Nephron progenitor cell (in vitro differentiated cells): ENCODE measurements at regions not wholly inside any gene's neighbourhood (a gene's known extent, or its start where the extent isn't known, plus 50 kb on each side); places are given as distances from the start of the nearest gene placed in this dataset.

Experiments
- DNase-seq: peaks from one replicate; pipeline ENCODE4 v3.0.0; 2021
- H3K27ac Mint-ChIP-seq: 2 replicates; pipeline ENCODE4 v1.8.0; 2021; ENCODE audit warnings: mild to moderate bottlenecking, moderate library complexity, mixed read lengths
- H3K27me3 Mint-ChIP-seq: 2 replicates; pipeline ENCODE4 v1.8.0; 2021; ENCODE audit warnings: mild to moderate bottlenecking, low read depth, mixed read lengths; ENCODE audit not compliant: poor library complexity
- H3K36me3 Mint-ChIP-seq: 2 replicates; pipeline ENCODE4 v1.8.0; 2021; ENCODE audit warnings: low read depth, mixed read lengths
- H3K4me1 Mint-ChIP-seq: 2 replicates; pipeline ENCODE4 v1.8.0; 2021; ENCODE audit warnings: mixed read lengths
- H3K4me3 Mint-ChIP-seq: 2 replicates; pipeline ENCODE4 v1.8.0; 2021; ENCODE audit warnings: mild to moderate bottlenecking, moderate library complexity, mixed read lengths
- H3K9me3 Mint-ChIP-seq: 2 replicates; pipeline ENCODE4 v1.8.0; 2021; ENCODE audit warnings: mild to moderate bottlenecking, moderate library complexity, mixed read lengths
- TF ChIP-seq, protein P1 (sequence below): fragments of 200-600 bp; sonication (generic); IDR thresholded peaks from 2 replicates; pipeline ENCODE4 v1.5.0; 2021; ENCODE audit warnings: antibody characterized with exemption

DNA sequence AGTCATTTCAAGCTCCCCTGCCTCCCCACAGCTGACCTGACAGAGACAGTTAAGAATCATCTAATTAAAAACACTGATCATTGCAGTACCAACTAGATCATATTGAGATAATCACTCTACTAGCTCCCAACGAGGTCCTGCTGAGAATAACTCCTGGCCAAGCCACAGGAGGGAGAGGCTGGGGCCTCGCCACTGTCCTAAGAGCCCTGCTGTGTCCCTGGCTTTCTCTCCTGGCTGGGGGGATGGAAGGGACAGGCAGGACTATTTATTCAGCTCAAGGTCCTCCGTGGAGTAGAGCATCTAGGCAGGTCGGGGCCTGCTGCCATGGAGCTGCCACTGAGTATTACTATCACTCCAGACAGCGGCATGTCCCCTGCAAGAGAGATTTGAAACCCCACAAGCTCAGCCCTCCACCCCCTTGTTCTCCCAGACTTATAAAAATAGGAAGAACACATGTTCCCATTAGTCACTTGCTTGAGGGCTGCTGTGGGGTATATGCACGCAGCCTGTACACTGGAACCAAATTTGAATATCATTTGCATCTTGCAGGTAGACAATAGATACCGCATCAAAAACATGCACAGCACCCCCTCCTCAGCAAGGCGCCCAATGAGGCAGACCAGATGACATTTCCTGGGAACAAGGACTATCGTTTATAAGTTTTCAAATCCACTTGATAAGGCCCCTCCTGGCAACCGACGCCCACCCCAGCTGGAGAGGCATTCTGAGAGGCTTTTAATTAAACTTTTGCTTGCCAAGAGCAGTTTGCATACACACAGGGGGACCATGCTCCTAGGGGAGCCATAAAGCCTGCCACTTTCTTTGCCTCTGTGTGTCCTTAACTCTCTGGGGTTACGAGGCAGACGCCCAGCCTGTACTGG lies 385.2 kb upstream of the ZFHX3 start:
- peaks cover 45% of the 10 kb centered on the region for H3K4me1 Mint-ChIP-seq
- peak overlapping the region; percentile 2 for H3K4me3 Mint-ChIP-seq
- DNase-seq = no peak
- peak overlapping the region; percentile 65 for H3K27ac Mint-ChIP-seq
- no peaks in the 10 kb centered on the region for H3K36me3 Mint-ChIP-seq
- H3K27me3 Mint-ChIP-seq = peaks cover 15% of the 10 kb centered on the region
- no peaks in the 10 kb centered on the region for H3K9me3 Mint-ChIP-seq
- TF ChIP-seq, protein P1, sequence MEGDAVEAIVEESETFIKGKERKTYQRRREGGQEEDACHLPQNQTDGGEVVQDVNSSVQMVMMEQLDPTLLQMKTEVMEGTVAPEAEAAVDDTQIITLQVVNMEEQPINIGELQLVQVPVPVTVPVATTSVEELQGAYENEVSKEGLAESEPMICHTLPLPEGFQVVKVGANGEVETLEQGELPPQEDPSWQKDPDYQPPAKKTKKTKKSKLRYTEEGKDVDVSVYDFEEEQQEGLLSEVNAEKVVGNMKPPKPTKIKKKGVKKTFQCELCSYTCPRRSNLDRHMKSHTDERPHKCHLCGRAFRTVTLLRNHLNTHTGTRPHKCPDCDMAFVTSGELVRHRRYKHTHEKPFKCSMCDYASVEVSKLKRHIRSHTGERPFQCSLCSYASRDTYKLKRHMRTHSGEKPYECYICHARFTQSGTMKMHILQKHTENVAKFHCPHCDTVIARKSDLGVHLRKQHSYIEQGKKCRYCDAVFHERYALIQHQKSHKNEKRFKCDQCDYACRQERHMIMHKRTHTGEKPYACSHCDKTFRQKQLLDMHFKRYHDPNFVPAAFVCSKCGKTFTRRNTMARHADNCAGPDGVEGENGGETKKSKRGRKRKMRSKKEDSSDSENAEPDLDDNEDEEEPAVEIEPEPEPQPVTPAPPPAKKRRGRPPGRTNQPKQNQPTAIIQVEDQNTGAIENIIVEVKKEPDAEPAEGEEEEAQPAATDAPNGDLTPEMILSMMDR = no peak

DNA sequence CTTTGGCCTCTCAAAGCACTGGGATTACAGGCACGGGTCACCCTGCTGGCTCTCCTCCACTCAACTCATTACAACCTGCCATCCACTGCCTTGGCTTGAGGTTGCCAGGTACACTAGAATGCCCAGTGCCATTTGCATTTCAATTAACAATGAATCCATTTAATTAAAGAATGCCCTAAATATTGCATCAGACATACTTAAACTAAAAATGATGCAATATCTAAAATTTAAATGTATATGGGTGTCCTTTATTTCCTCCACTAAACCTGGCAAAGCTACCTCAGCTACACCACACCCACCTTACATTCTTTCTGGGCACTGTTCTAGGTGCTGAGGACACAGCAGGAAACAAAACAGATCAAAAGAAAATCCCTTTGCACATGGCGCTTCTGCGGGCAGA lies 382.2 kb upstream of the ZFHX3 start:
- Mint-ChIP-seq H3K4me3 (no peak overlapping the region), H3K4me1 (peaks cover 71% of the 10 kb centered on the region), H3K27me3 (peaks cover 10% of the 10 kb centered on the region)

DNA sequence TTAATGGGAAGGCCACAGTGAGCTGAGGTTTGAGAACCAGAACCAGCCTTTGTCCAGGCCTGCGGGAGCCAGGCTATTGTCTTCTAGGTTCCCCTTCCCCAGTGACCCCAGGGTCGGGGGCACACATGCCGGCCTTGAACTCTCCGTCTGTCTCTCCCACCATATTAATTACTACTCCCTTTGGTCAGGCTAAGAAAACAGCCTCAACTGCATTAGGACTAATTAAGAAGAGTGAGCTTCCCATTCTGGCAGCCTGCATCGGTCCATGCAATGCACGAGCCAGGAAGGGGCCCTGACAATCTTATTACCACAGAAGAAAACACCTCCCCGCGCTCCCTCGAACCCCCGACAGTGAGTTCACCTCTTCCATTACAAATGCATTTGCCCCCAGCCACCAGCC lies 380.2 kb upstream of the ZFHX3 start:
- Mint-ChIP-seq H3K4me3 (peak overlapping the region; percentile 44), H3K27ac (no peak overlapping the region), H3K9me3 (no peaks in the 10 kb centered on the region), H3K27me3 (peaks cover 11% of the 10 kb centered on the region), H3K4me1 (peaks cover 61% of the 10 kb centered on the region), H3K36me3 (no peaks in the 10 kb centered on the region)
- no peak for DNase-seq
- TF ChIP-seq, protein P1 = no peak

More for the DNA sequence above, 382.2 kb upstream of the ZFHX3 start:
- TF ChIP-seq, protein P1 = no peak
- Mint-ChIP-seq H3K36me3 (no peaks in the 10 kb centered on the region), H3K9me3 (no peaks in the 10 kb centered on the region), H3K27ac (no peak overlapping the region)
- no peak for DNase-seq

DNA sequence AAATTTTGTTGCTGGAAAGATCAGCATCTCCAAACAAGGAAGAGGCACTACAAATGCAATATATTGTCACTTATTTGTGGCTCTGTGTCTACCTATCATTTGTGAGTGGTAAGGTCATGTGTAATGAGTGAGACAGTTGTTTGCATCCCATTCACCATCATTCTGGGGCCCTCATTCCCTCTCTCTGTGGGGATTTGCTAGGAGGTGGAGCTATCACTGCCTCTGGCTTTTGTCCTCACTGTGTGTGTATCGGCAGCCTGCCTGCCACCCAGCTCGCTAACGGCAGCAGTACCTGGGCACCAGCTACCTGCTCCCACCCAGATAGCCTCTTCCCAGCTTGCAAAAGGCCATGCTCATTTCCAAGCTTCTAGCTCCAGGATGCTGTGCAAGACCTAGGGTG lies 379.2 kb upstream of the ZFHX3 start:
- Mint-ChIP-seq H3K27me3 (peaks cover 11% of the 10 kb centered on the region), H3K36me3 (no peaks in the 10 kb centered on the region), H3K4me1 (peaks cover 61% of the 10 kb centered on the region), H3K4me3 (no peak overlapping the region), H3K9me3 (no peaks in the 10 kb centered on the region), H3K27ac (no peak overlapping the region)
- TF ChIP-seq, protein P1 = no peak
- no peak for DNase-seq

DNA sequence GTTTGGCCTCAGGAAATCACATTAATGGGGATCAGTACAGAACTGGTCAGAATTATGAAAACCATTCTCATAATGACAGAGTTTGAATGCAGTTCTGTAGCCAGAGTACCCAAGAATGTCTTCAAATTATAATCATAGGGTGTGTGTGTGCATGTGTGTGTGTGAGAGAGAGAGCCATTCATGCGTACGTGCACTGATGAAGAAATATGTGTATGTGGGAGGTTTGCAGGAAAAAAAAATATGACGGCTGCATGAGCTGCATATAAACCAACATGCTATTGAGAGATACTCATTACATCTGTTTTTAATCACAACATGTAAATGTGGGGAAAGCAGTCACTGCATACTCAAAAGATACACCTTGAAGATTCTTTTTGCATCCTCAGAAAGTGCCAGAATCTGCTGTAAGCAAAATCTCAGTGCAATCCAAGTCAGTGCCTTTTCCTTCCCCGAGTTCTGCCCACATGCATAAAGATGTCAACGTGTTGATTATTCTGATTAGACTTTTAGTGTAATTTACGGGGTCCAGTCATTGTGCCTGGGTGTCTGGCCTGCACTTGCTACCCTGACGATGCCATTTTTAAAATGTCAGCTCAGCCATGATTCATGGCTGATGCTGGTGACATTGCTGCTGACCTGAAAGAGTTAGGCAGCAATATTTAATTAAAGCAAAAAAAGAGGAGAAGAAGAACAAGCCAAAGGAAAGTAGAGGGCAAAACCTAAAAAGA lies 378.7 kb upstream of the ZFHX3 start:
- Mint-ChIP-seq H3K4me1 (peaks cover 61% of the 10 kb centered on the region), H3K4me3 (no peak overlapping the region), H3K27ac (peak overlapping the region; percentile 10), H3K9me3 (no peaks in the 10 kb centered on the region), H3K27me3 (peaks cover 11% of the 10 kb centered on the region), H3K36me3 (no peaks in the 10 kb centered on the region)
- TF ChIP-seq, protein P1 = no peak
- DNase-seq = no peak
